DMS 273 (cell line): ENCODE measurements at regions not wholly inside any gene's neighbourhood (a gene's known extent, or its start where the extent isn't known, plus 50 kb on each side); places are given as distances from the start of the nearest gene placed in this dataset.
"Not testable (repeated sequence)": the region's sequence is repeated elsewhere in the genome, so short reads cannot be mapped to it uniquely, and the experiment has no call there.

Source experiments
- DNase-seq: peaks from one replicate; lab custom pipeline; 2025; ENCODE audit not compliant: unreplicated experiment; lab: John Stamatoyannopoulos, UW

- no peak for DNase-seq
Observed at GRCh38 chr3:13195374-13195773, 122.1 kb upstream of the IQSEC1 start.

- DNase-seq, result no peak
Observed at GRCh38 chr3:13194285-13195209, 121.3 kb upstream of the IQSEC1 start.

- no peak for DNase-seq
Observed at GRCh38 chr3:13193320-13194284, 120.4 kb upstream of the IQSEC1 start.

- DNase-seq, result no peak
Observed at GRCh38 chr3:13192471-13193213, 119.4 kb upstream of the IQSEC1 start.

GRCh38 chr3:13191016-13191415 lies 117.8 kb upstream of the IQSEC1 start:
- DNase-seq, result no peak

- no peak for DNase-seq
Observed at GRCh38 chr3:13190378-13190765, 117.1 kb upstream of the IQSEC1 start.

GRCh38 chr3:13189639-13190377 lies 116.6 kb upstream of the IQSEC1 start:
- DNase-seq, result no peak

- no peak for DNase-seq
Observed at GRCh38 chr3:13188975-13189374, 115.7 kb upstream of the IQSEC1 start.

GRCh38 chr3:13188181-13188779 lies 115.1 kb upstream of the IQSEC1 start:
- no peak for DNase-seq

- DNase-seq, result no peak
Observed at GRCh38 chr3:13187593-13187992, 114.4 kb upstream of the IQSEC1 start.

- DNase-seq, result peak; percentile 59
Observed at GRCh38 chr3:13186435-13186815, 113.2 kb upstream of the IQSEC1 start.

- DNase-seq, result no peak
Observed at GRCh38 chr3:13185737-13186434, 112.7 kb upstream of the IQSEC1 start.

GRCh38 chr3:13179582-13180210 lies 106.5 kb upstream of the IQSEC1 start:
- not testable (repeated sequence) for DNase-seq

- no peak for DNase-seq
Observed at GRCh38 chr3:13179181-13179580, 106.0 kb upstream of the IQSEC1 start.

- DNase-seq, result no peak
Observed at GRCh38 chr3:13178107-13178506, 104.9 kb upstream of the IQSEC1 start.

GRCh38 chr3:13177641-13178040 lies 104.4 kb upstream of the IQSEC1 start:
- DNase-seq, result no peak

GRCh38 chr3:13177236-13177635 lies 104.0 kb upstream of the IQSEC1 start:
- DNase-seq, result no peak

- DNase-seq, result no peak
Observed at GRCh38 chr3:13176445-13176844, 103.2 kb upstream of the IQSEC1 start.

GRCh38 chr3:13174803-13175135 lies 101.5 kb upstream of the IQSEC1 start:
- DNase-seq, result no peak
